HG02623 (cell line): ENCODE measurements at regions not wholly inside any gene's neighbourhood (a gene's known extent, or its start where the extent isn't known, plus 50 kb on each side); places are given as distances from the start of the nearest gene placed in this dataset.

Experiments used
- ATAC-seq: cut with Tn5 transposase; IDR thresholded peaks from one replicate; pipeline ENCODE4 v1.9.1; 2021; ENCODE audit warnings: moderate library complexity; ENCODE audit not compliant: unreplicated experiment

DNA sequence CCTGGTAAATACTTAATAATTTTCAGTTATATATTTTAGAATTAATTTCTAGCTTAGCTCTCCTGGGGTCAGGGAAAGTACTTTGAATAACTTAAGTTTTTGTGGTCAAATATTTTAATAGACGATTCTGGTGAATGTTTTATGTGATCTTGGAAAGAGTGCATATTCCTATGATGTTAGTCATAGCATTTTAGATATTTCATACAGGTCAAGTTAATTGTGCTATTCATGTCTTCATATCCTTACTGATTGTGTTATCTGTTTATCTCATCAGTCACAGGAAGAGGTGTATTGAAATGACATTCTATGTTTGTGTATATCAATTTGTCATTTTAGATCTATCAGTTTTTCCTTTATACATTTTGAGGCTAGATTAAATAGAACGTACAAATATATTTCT, 576.2 kb downstream of the CPS1 start:
- ATAC-seq = no peak

DNA sequence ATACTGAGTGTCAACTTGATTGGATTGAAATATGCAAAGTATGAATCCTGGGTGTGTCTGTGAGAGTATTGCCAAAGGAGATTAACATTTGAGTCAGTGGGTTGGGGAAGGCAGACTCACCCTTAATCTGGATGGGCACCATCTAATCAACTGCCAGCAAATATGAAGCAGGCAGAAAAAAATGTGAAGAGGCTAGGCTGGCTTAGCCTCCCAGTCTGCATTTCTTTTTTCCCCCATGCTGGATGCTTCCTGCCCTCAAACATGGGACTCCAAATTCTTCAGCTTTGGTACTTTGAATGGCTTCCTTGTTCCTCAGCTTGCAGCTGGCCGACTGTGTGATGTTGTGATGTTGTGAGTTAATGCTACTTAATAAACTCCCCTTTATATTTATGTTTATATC, 577.4 kb downstream of the CPS1 start:
- ATAC-seq = no peak

DNA sequence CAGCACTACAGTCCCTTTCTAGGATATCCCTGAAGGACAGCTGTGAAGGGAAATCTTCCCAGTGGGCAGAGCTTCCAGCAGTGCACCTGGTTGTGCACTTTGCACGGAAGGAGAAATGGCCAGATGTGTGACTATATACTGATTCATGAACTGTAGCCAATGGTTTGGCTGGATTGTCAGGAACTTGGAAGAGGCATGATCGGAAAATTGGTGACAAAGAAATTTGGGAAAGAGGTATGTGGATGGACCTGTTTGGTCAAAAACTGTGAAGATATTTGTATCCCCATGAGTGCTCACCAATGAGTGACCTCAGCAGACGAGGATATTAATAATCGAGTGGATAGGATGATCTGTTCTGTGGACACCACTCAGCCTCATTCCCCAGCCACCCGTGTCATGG, 582.2 kb downstream of the CPS1 start:
- no peak for ATAC-seq

DNA sequence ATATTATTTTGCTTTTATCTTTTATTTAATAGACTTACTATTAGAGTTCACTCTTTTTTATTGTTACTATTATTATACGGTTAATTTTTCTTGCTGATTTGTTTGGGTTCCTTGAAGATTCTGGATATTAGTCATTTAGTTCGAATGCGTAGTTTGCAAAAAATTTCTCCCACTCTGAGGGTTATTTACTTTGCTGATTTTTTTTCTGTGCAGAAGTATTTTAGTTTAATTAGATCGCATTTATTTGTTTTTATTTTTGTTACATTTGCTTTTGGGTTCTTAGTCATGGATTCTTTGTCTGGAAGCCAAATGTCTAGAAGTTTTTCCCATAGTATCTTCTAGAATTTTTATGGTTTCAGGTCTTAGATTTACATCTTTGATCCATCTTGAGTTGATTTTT, 585.2 kb downstream of the CPS1 start:
- no peak for ATAC-seq

DNA sequence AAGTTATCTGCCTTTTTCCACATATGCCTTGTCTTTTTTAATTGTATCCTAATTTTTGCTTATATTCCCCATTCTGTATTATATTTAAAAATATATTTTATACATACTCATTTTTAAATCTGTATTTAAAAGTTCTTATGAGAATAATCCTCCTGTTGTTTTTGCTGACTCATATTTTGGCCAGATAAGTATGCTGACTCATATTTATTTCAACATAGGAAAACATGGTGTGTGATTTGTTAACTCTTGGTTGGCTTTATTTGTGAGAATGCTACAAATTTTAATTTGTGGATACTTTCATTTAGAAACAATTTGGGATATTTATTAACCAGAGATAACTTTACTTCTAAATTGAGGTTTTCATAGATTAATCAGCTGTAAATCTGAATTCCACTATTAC, 587.7 kb downstream of the CPS1 start:
- no peak for ATAC-seq

DNA sequence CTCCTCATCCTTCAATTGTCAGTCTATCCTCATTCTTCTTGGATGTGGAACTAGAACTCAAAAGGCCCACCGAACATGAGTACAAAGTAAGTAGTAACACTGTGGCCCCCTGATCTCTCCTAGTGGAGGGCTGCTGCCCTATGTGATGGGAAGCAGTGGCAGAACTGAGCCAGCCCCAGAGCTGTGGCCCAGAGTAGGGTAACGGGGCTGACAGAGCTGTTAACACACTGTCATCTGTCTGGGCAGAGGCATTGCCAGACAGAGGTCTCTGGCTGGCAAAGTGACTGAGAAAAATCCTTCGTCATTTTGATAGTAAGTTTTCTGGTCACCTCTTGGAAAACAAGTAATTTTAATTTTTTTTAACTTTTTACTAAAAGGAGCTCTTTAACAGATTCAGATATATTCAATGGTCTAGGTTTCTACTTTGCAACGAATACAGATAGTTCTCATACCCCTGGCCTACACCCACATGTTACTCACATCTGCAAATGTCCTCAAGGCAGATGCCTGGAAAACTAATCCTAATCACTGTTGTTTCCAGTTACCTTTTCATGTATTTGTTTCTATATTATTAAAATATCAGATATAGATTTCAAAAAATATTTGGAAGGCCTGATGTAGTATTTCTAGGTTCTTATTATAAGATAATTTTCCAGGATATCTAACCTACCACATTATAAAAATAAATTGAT, 588.7 kb downstream of the CPS1 start:
- no peak for ATAC-seq

DNA sequence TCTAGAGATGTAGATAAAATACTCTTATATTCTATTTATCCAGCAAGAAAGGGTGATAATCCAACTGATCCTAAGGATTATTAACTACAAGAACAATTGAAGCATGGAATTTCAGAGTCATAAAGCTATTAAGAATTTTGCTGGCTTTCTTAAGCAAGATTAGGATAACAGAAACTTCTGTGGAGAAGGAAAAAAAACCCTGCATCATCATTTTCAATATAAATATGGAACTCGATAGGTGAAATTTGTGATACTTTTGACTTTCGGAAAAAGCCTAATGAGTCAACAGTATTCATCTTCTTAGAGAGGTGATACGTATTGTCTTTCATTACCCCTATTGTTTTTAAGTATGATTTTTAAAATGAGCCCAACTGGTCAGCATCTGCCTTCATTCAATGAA, 593.3 kb downstream of the CPS1 start:
- ATAC-seq = no peak

DNA sequence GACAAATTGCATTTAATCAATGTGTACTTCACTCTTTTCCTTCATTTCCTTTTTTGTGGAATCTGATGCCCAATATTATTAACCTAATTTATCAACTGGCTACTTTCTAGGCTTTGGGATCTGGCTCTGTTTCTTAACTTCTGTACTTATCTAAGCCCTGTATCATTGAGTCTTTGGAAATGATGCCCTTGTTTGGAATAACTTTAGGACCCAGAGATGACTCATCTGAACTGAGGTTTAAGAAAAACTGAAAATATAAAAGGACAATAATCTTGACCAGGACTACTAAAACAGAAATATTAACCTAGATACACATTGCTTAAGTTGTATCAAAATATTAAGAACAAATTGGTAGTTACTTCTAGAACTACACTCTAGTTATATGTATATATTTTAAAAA, 600.8 kb downstream of the CPS1 start:
- no peak for ATAC-seq

DNA sequence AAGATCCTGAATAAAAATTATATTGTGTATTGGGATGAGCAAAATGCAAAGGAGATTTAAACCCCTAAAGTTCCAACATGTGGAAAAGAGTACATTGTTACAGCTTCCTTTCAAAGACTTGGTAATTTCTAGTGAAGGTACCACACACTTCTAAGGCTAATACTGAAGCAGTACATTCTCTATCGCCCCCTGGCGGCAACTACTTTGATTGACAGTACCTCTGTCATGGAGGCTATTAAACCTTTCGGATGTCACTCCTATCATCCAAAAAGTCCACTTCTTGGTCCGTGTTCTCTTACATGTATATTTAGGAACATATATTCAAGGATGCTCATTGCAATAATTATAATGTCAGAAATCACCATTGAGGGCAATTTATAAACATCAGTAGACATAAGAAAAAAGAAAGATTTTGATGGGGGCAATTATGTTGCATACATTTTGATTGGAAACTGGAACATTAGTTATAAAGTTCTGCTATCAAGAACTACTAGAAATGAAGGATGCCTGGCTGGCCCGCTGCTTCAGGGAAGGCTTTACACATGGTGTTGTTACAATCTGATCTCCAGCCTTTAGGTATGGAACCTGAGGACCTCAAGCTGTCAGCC, 601.6 kb downstream of the CPS1 start:
- ATAC-seq = peak; percentile 99

DNA sequence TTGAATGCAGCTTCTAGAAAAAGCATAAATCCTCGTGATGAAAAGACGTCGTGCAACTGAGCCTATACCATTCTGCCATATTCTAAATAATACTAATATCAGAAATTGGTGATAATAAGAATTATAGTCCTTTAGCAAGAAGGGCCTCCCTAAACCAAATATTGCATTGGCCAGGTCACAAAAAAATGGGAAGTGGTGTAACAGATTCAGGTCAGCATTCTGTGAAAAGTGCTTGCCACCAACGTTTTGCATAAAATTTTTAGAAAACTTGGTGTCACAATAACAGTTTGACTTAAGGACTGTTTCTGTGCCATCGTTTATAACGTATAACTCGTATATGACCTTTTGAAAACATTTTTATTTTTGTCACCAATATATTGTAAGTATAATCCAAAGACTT, 603.6 kb downstream of the CPS1 start:
- ATAC-seq = no peak

DNA sequence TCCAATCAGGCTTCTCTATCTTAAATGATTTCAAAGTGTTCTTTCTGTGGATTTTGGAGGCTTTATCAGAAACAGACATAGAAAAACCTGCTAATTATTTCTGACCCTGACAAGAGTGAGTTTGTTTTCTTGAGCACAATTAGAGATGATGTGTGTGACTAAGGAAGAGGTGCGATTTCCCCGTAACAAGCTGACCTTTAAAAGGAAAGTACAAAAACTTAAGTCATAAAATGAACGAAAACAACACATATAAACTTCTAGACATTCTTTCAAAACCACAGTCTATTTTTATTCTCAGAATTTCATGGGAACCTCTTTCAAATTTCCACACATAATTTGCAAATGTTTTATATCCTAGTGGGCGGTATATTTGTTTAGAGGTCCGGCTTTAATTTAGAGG, 604.8 kb downstream of the CPS1 start:
- ATAC-seq = no peak

DNA sequence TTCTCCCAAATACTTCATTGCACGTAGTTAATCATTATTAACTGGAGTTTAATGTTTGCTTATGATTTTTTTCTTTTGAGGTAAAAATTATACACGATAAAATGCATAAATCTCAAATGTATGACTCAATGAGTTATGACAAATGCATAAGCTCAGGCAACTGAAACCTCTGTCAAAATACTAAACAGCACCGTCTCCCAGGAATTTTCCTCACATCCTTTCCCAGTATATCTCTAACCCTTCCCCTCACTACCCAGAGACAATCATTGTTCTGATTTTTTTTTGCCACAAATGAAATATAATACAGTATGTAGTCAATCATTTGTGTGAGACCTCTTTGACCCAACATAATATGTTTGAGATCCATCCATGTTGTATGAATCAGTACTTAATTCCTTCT, 606.5 kb downstream of the CPS1 start:
- ATAC-seq = no peak

DNA sequence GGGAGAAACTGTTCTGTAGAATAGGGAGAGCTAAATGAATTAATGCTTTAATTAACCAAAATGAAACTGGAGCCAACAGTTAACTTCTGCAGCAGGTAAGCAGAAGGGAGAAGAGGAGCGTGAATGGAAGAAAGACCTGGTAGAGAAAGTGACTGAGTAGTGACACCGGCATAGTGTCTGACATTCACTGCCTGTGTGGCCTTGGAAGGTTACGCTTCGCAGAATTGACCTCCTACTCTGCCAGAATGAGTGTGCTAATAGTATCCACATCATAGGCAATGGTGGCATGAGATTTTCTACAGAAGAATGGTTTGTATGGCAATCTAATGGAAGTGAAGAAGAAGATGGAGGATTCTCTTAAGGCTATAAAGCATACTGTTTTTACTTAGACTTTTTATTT, 614.4 kb downstream of the CPS1 start:
- no peak for ATAC-seq

DNA sequence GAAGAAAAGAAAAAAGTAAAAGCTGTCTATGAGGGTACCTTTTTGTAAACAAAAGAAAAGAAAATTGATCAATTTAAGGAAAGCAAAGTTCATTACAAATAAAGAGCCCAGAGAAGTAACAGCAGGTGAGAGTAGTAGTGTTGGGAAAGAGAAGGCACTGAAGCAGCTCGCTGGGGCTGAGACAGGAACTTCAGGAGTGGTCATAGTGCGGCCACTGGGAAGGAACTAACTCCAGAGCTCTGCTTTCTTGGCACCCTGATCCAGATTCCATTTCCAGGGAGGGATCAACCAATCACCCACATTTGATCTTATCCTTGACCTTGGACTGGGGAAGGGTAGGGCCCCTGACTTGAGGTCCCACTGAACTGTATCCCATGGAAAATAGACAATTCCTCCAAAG, 617.6 kb downstream of the CPS1 start:
- ATAC-seq = no peak

DNA sequence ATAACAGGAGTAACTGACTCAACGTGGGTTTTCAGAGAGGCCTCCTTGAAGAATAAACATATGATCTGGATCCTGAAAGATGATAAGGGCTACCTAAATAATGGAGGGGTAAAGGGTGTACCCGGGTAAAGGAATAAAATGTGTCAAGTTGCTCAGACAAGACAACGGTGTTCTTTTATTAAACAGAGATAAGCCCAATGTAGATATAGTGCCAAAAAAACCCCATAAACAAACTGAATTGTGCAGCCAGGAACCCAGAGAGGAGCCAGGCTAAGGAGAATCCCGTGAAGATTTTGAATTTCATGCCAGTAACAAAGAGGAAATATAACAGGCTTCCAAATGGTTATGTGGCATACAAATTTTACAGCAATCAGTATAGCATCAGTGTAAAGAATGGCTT, 618.2 kb downstream of the CPS1 start:
- ATAC-seq = no peak

DNA sequence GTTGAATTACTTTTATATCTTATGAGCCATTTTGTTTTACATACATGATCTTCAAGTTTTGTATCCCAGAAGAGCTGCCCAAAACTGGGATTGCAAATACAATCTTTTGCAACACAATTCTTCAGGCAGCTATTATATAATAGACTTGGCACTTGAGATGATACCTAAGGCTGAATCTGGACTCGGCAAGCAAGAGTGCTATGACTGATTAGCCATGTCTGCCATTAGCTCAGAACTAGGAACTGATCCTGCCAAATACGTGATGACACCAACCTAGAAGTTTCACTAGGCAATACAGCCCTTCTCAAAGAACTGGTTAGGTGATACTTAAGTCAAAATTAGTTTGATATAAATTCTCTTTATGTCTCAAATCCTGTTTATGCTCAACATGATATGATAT, 619.6 kb downstream of the CPS1 start:
- no peak for ATAC-seq

DNA sequence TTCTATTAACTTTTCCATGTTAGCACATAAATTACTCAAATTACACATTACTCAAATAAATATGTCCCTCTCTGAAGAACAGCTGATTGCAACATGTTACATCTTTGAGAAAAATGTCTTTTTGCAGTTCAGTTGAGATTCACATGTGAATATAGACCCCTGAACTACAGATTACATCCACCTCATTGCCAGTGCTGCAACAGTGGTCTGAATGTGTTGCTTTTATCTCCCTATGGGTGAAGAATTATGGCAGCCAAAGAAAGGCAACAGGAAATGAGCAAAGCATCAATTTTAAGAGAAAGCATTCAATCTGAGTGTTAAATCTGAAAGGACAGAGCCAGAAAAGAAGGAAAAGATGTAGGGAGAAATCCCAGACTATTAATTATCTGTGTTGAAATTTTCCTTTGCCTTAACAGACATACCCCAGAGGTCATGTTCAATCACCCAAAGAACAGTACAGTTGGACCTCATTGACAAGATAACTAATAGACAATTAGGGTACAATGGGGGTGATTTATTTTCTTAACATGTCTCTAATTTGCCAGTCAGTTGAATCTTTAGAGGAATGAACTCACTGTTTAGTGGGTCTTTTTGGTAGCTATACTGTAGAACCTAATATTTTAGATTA, 620.2 kb downstream of the CPS1 start:
- no peak for ATAC-seq

DNA sequence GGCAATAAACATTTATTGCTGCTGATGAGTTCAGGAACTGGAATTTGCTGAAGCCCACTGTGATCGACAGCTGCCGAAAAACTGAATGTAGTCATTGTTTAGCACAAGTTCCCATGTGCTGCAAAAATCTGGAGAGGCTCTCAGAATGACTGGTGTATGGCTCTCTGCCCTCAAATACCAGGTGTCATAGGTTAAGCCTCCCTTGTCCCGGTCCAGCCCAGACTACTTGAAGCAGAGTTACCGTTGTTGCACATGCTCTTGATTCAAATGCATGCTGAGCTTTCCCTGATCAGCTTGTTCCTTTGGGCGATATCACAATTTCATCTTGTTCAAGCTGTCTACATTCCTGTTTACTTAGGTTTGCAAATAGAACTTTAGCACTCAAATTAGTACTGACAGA, 625.2 kb downstream of the CPS1 start:
- ATAC-seq = no peak

DNA sequence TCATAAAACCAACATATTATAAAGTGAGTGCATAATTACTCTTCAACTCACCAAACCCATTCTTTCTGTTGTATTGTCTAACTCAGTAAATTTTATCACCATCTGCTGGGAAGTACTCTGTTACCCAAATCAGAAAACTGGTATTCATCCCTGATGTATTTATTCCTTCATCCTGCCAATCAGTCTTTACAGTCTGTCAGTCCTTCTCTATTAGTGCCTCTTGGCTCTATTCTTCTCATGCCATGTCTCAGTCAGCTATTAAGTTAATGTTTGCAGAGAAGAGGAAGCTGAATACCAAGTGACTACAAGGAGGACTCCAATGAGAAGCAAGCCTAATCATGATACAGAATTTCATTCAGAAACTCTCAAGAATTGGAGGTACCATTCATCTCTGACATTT, 631.2 kb downstream of the CPS1 start:
- no peak for ATAC-seq

DNA sequence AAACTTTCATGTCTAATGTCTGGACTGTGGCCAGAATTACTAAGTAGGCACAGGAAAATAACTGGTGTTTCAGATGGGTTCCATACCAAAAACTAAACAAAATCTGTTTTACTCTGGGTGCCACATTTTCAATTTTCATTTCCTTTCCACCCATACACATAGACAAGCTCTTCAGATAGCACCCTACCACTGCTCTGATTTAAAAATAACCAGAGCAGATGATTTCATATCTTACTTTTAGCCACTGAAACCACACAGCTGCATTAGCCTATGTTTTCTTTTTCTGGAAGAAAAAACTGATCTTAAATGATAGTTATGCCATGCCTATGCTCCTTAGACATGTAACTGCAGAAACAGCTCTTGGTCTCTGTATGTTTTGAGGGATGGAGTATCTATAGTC, 647.6 kb downstream of the CPS1 start:
- peak; percentile 95 for ATAC-seq

DNA sequence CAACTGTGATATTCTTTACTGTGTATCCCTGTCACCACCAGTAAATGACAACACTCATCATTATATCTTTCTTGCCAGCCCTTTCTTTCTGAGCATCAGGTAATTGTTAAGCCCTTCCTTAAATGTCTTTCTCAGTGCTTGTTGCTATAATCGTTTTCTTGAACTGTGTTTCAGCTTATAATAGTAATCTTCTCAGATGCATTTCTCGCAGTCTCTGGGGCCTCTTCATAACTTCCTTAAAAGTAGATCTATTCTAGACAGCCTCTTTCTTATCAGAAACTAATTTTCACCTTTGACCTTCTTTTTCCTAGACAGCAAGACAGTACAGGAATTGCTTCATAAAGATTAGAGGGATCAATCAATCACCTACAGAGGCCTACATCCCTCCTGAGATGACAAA, 648.1 kb downstream of the CPS1 start:
- peak; percentile 21 for ATAC-seq

DNA sequence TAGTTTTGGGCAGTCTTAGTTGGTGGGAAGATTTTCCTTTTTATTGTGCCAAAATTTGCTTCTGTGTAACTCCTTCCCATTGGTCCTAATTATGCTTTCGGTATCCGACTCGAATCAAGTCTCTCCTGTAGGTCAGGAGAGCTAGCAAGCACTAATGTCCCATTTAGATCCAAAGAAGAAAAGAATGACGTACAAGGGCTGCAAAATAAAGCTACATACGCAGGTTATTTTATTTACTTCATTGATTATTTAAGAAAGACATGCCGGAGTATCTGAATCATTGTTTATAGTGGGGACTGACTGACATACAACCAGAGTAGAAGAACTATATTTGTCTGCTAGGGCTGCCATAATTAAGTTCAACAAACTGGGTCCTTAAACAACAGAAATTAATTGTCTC, 648.5 kb downstream of the CPS1 start:
- ATAC-seq = no peak

DNA sequence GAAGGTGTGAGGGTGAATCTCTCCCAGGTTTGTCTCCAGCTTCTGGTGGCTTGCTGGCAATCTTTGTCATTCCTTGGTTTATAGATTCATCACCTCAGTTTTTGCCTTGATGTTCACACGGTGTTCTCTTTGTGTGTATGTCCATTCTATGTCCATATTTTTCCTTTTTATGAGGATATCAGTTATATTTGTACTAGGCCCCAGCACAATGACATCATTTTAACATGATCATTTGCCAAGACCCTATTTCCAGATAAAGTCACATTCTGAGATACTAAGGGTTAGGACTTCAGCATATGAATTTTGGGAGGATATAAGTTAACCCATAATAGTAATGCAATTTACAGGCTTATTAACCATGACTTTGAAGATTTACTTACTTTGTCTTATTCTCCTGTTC, 649.0 kb downstream of the CPS1 start:
- ATAC-seq = no peak
